IMR-90 (cell line): ENCODE measurements at regions not wholly inside any gene's neighbourhood (a gene's known extent, or its start where the extent isn't known, plus 50 kb on each side); places are given as distances from the start of the nearest gene placed in this dataset.

Experiments used
- ATAC-seq: fragments of 200-7000 bp; cut with Tn5 transposase; 2 replicates; pipeline ENCODE4 v1.9.1; 2020; ENCODE audit warnings: low read depth, mild to moderate bottlenecking, moderate library complexity
- BruUV-seq: library from RNA; stranded (reverse); fragments of 400-500 nt; replicated peaks from 2 replicates; lab custom pipeline; 2021; lab: Mats Ljungman, UMichigan
- CTCF ChIA-PET: fragments of 300-600 bp; formaldehyde crosslinking; extraction: SDS; loops from one replicate; lab custom pipeline; 2021; ENCODE audit warnings: antibody characterized with exemption; lab: Yijun Ruan, JAX
- POLR2A ChIA-PET: fragments of 300-600 bp; sonication (Branson Sonifier 250); formaldehyde crosslinking; loops from one replicate; lab custom pipeline; 2022; ENCODE audit warnings: antibody characterized with exemption; ENCODE audit not compliant: unreplicated experiment; lab: Charles Lee
- DNase-seq: peaks from one replicate; pipeline ENCODE4 v3.0.0; 2013
- H2AFZ ChIP-seq: replicated peaks from 2 replicates; pipeline ENCODE3; 2013; ENCODE audit warnings: low read length, mild to moderate bottlenecking; ENCODE audit not compliant: poor library complexity
- H2AK5ac ChIP-seq: 2 replicates; pipeline ENCODE4 v1.6.1; 2013; ENCODE audit warnings: low read depth, low read length, inconsistent platforms
- H2AK9ac ChIP-seq: replicated peaks from 2 replicates; pipeline ENCODE3; 2013; ENCODE audit warnings: mild to moderate bottlenecking, low read depth, low read length, moderate library complexity; ENCODE audit not compliant: poor library complexity
- H2BK120ac ChIP-seq: 2 replicates; pipeline ENCODE4 v1.6.1; 2013; ENCODE audit warnings: low read depth, low read length, inconsistent platforms
- H2BK15ac ChIP-seq: 3 replicates; pipeline ENCODE4 v1.6.1; 2013; ENCODE audit warnings: low read depth, low read length, inconsistent platforms
- H2BK20ac ChIP-seq: 2 replicates; pipeline ENCODE4 v1.6.1; 2013; ENCODE audit warnings: low read depth, mild to moderate bottlenecking, inconsistent platforms, low read length, moderate library complexity
- H2BK5ac ChIP-seq: 2 replicates; pipeline ENCODE4 v1.6.1; 2013; ENCODE audit warnings: mild to moderate bottlenecking, low read depth, low read length, inconsistent platforms; ENCODE audit not compliant: poor library complexity, severe bottlenecking
- H3K14ac ChIP-seq: replicated peaks from 2 replicates; pipeline ENCODE4 v1.6.1; 2013; ENCODE audit warnings: low read depth, low read length, inconsistent platforms
- H3K18ac ChIP-seq: 2 replicates; pipeline ENCODE4 v1.6.1; 2013; ENCODE audit warnings: low read depth, low read length, control low read depth
- H3K23ac ChIP-seq: 2 replicates; pipeline ENCODE4 v1.6.1; 2013; ENCODE audit warnings: low read depth, low read length, inconsistent platforms
- H3K27ac ChIP-seq: 2 replicates; pipeline ENCODE4 v1.5.1; 2013; ENCODE audit warnings: mild to moderate bottlenecking, control low read depth, low read length; ENCODE audit not compliant: insufficient read depth
- H3K27me3 ChIP-seq: 2 replicates; pipeline ENCODE4 v1.6.1; 2013; ENCODE audit warnings: low read length; ENCODE audit not compliant: control insufficient read depth, insufficient read depth
- H3K36me3 ChIP-seq: 2 replicates; pipeline ENCODE4 v1.6.1; 2013; ENCODE audit warnings: low read length, mixed read lengths; ENCODE audit not compliant: control insufficient read depth, insufficient read depth
- H3K4ac ChIP-seq: 2 replicates; pipeline ENCODE4 v1.6.1; 2013; ENCODE audit warnings: low read depth, low read length, inconsistent platforms
- H3K4me1 ChIP-seq: 2 replicates; pipeline ENCODE4 v1.6.1; 2013; ENCODE audit warnings: low read length, mixed read lengths; ENCODE audit not compliant: control insufficient read depth, insufficient read depth
- H3K4me2 ChIP-seq: 2 replicates; pipeline ENCODE4 v1.6.1; 2013; ENCODE audit warnings: low read depth, mild to moderate bottlenecking, control low read depth, low read length, moderate library complexity
- H3K4me3 ChIP-seq: 2 replicates; pipeline ENCODE4 v1.5.1; 2013; ENCODE audit warnings: low read depth, mild to moderate bottlenecking, control low read depth, low read length, moderate library complexity; ENCODE audit not compliant: insufficient read depth
- H3K56ac ChIP-seq: 2 replicates; pipeline ENCODE4 v1.6.1; 2013; ENCODE audit warnings: low read length, inconsistent platforms; ENCODE audit not compliant: insufficient read depth; ENCODE audit errors: extremely low read depth
- H3K79me1 ChIP-seq, 2 experiments: 2 replicates each; pipeline ENCODE4 v1.6.1; 2013; ENCODE audit warnings: low read length in 2 of 2, inconsistent platforms in 1 of 2, low read depth in 1 of 2
- H3K9ac ChIP-seq: 2 replicates; pipeline ENCODE4 v1.6.1; 2013; ENCODE audit warnings: low read depth, low read length, control low read depth
- H3K9me1 ChIP-seq: 2 replicates; pipeline ENCODE4 v1.6.1; 2013; ENCODE audit warnings: low read length, inconsistent platforms; ENCODE audit not compliant: insufficient read depth
- H3K9me3 ChIP-seq: 2 replicates; pipeline ENCODE4 v1.6.1; 2013; ENCODE audit warnings: low read length; ENCODE audit not compliant: control insufficient read depth, insufficient read depth
- H4K20me1 ChIP-seq: 2 replicates; pipeline ENCODE4 v1.6.1; 2013; ENCODE audit warnings: low read length, inconsistent platforms; ENCODE audit not compliant: insufficient read depth
- H4K5ac ChIP-seq: 2 replicates; pipeline ENCODE4 v1.6.1; 2013; ENCODE audit warnings: mild to moderate bottlenecking, low read depth, low read length, control low read depth
- H4K8ac ChIP-seq, 2 experiments: 2 replicates each; pipeline ENCODE4 v1.6.1; 2013; ENCODE audit warnings: low read depth in 2 of 2, low read length in 2 of 2, control low read depth in 1 of 2, inconsistent platforms in 1 of 2
- H4K91ac ChIP-seq: 2 replicates; pipeline ENCODE4 v1.6.1; 2013; ENCODE audit warnings: low read depth, low read length, inconsistent platforms; ENCODE audit not compliant: insufficient read depth
- CEBPB ChIP-seq: IDR thresholded peaks from 2 replicates; pipeline ENCODE4 v1.6.1; 2012; ENCODE audit warnings: low read depth, low read length, improper control_type of control experiment
- CHD1 ChIP-seq: IDR thresholded peaks from 2 replicates; pipeline ENCODE4 v1.6.1; 2012; ENCODE audit warnings: low read depth, low read length, improper control_type of control experiment
- MAFK ChIP-seq: IDR thresholded peaks from 2 replicates; pipeline ENCODE4 v1.6.1; 2012; ENCODE audit warnings: low read depth, low read length, improper control_type of control experiment
- POLR2A ChIP-seq: IDR thresholded peaks from 2 replicates; pipeline ENCODE4 v1.6.1; 2012; ENCODE audit warnings: mild to moderate bottlenecking, low read depth, low read length
- RAD21 ChIP-seq: IDR thresholded peaks from 2 replicates; pipeline ENCODE4 v1.6.1; 2012; ENCODE audit warnings: low read length, improper control_type of control experiment
- WGBS, 2 experiments: methylation state at CpG; one replicate each; pipeline versions ENCODE4 v1.1.5 to v1.1.7; 2013; ENCODE audit warnings: missing lambda C conversion rate in 2 of 2; ENCODE audit not compliant: insufficient read length in 1 of 2; ENCODE audit errors: extremely low coverage in 2 of 2; 5-methylcytosine and 5-hydroxymethylcytosine counted together
- dilution Hi-C: fragments of 300-500 bp; cut with HindIII; formaldehyde crosslinking; loops from one replicate; pipeline ENCODE4 v1.14.3; 2018; ENCODE audit warnings: low sequenced_read_pairs; ENCODE audit not compliant: unreplicated experiment
- in situ Hi-C: fragments of 300-500 bp; cut with MboI; formaldehyde crosslinking; loops from 3 replicates; pipeline ENCODE4 v1.14.3; 2019; ENCODE audit warnings: low sequenced_read_pairs, inconsistent platforms, mixed read lengths
- intact Hi-C: fragments of 100-400 bp; cut with micrococcal nuclease; formaldehyde crosslinking; loops from 2 replicates; pipeline ENCODE4 v1.10.0; 2022
- TF ChIP-seq, protein P1 (sequence below): fragments of 150-350 bp; IDR thresholded peaks from 2 replicates; pipeline ENCODE4 v1.6.1; 2016; ENCODE audit warnings: low read depth, mild to moderate bottlenecking, low read length, moderate library complexity, borderline replicate concordance

DNA sequence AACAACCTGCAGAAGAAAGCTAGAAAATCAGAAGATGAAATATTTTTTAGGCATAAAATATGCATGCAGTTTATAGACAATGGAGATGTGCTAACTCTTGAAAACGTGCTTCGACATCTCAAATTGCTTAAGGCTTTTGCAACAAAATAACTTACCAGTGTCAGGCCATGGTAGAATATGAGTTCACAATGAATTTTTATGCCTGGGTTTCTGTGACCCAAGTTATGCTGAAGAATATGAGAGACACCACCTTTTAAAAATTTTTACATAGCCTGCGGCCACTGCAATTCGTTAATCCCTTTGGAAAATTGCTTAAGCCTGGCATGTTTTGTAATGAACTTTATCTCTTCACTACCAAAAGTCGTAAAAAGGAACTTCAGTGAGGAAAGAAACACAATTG, 170.1 kb upstream of the AKR1E2 start:
- Histone ChIP-seq H3K23ac (no peak overlapping the region), H3K4me1 (no peaks in the 10 kb centered on the region), H3K9ac (no peak overlapping the region), H4K91ac (no peak overlapping the region), H3K56ac (no peak overlapping the region), H3K4me2 (no peak overlapping the region), H3K9me1 (peaks cover 2% of the 10 kb centered on the region), H3K27me3 (no peaks in the 10 kb centered on the region), H3K27ac (no peak overlapping the region), H2AK9ac (no peak overlapping the region), H2BK120ac (no peak overlapping the region), H4K8ac (no peak overlapping the region), H2AFZ (no peak overlapping the region), H2AK5ac (no peak overlapping the region), H4K20me1 (no peaks in the 10 kb centered on the region), H3K18ac (no peak overlapping the region), H3K4ac (no peak overlapping the region), H3K79me1 (peaks cover 0 to 7% of the 10 kb centered on the region in 2 experiments; a peak in 2 of 4 replicates), H4K5ac (no peak overlapping the region), H2BK5ac (no peak overlapping the region), H3K36me3 (no peaks in the 10 kb centered on the region), H2BK15ac (no peak overlapping the region), H2BK20ac (no peak overlapping the region), H3K9me3 (no peaks in the 10 kb centered on the region), H3K4me3 (no peak overlapping the region), H3K14ac (no peak overlapping the region)
- ChIA-PET CTCF (interaction anchor here (1.1 to 1.4 kb wide), 2 partner anchors 143 to 150 kb away, joined by 3 to 4 read pairs; no protein-coding TSS in a partner anchor), POLR2A (no interaction called here)
- dilution Hi-C loops: no loop called here
- TF ChIP-seq MAFK (no peak), POLR2A (no peak), RAD21 (no peak), CHD1 (no peak), CEBPB (no peak)
- TF ChIP-seq, protein P1, sequence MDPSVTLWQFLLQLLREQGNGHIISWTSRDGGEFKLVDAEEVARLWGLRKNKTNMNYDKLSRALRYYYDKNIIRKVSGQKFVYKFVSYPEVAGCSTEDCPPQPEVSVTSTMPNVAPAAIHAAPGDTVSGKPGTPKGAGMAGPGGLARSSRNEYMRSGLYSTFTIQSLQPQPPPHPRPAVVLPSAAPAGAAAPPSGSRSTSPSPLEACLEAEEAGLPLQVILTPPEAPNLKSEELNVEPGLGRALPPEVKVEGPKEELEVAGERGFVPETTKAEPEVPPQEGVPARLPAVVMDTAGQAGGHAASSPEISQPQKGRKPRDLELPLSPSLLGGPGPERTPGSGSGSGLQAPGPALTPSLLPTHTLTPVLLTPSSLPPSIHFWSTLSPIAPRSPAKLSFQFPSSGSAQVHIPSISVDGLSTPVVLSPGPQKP: no peak
- intact Hi-C loops: loop anchor here (2.0 to 10.0 kb wide), 8 partner anchors 129 to 1459 kb away; no protein-coding TSS in a partner anchor
- BruUV-seq: no TSS peak
- DNase-seq: no peak
- WGBS, 2 experiments: no CpG with 5 or more reads among the region's 5 CpGs
- in situ Hi-C loops: loop anchor here (10.0 kb wide), 1 partner anchor 1471 kb away; no protein-coding TSS in a partner anchor
- no peak for ATAC-seq
